ENCODE measurements at regions not wholly inside any gene's neighbourhood (a gene's known extent, or its start where the extent isn't known, plus 50 kb on each side); places are given as distances from the start of the nearest gene placed in this dataset.
"Not testable (repeated sequence)": the region's sequence is repeated elsewhere in the genome, so short reads cannot be mapped to it uniquely, and the experiment has no call there.

DNA sequence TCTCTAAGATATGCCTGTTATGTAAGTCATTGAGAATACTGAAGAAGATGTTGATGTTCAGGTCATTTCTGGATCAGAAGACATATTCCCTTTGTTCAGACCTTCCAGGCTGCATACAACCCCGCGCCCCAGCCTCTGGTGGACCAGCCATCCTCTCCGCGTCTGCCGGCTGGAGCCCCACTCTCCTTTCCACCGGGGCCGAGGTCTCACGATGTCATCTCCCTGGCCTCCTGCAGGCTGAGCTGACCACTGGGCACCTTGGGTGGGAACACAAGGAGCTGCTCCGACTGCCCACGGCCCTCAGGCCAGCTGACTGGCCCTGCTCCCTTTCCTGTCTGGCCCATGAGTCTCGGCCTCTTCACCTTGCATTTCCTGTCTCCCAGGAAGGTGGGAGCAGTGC, 124.6 kb downstream of the SHANK2 start:
- no peak for DNase-seq (ENCODE audit: low read depth in 2 of 2)

DNA sequence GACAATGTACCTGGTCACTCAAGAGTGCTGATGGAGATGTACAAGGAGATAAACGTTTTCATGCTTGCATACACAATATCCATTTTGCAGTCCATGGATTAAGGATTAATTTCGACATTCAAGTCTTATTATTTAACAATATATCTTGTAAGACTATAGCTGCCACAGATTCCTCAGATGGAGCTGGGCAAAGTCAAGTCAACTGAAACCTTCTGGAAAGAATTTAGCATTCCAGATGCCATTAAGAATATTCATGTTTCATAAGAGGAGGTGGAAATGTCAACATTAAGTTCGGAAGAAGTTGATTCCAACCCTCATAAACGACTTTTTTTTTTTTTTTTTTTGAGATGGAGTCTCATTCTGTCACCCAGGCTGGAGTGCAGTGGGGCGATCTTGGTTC, 126.0 kb downstream of the SHANK2 start:
- not testable (repeated sequence) for DNase-seq (ENCODE audit: low read depth in 2 of 2)

DNA sequence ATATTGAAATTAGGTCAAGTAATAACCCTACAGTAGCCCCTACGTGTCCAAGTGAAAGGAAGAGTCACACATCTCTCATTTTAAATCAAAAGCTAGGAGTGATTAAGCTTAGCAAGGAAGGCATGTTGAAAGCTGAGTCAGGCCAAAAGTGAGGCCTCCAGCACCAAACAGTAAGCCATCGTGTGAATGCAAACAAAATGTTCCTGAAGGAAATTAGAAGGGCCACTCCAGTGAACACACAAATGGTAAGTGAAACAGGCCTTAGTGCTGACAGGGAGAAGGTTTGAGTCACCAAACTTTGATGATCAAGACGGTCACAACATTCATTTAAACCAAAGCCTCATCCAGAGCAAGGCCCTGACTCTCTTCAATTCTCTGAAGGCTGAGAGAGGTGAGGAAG, 127.2 kb downstream of the SHANK2 start:
- DNase-seq (ENCODE audit: low read depth in 2 of 2): no peak

DNA sequence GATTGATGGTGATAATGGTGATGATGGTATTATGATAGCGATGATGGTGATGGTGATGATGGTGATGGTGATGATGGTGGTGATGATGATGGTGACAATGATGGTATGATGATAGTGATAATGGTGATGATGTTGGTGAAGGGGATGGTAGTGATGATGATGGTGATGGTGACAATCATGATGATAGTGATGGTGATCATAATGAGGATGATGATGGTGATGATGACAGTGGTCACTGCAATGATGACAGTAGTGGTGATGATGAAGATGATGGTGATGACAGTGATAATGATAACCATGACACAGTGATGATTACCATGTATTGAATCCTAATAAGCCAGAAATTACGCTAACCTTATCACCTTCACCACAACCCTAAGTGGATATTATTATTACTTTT, 128.2 kb downstream of the SHANK2 start:
- DNase-seq (ENCODE audit: low read depth in 2 of 2): no peak

DNA sequence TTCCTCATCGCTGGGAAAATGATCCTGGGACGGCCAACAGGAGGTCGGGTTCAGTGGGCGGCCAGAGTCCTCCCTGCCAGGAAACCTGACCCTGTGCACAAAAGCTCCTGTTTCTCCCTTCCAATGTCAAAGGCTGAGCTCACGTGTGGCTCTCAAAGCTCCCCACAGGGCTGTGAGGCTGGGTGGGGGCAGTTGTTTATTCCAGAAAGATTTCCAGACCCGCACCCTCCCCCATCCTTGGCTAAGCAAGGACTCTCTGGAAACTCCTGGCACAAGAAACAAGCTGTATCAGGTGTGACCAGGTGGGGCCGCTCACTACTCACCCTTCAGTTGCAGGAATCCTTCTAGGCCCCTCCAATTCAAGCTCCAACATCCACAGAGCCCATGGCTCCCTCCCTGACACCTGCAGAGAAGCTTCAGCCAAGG, 131.9 kb downstream of the SHANK2 start:
- DNase-seq (ENCODE audit: low read depth in 2 of 2): no peak

DNA sequence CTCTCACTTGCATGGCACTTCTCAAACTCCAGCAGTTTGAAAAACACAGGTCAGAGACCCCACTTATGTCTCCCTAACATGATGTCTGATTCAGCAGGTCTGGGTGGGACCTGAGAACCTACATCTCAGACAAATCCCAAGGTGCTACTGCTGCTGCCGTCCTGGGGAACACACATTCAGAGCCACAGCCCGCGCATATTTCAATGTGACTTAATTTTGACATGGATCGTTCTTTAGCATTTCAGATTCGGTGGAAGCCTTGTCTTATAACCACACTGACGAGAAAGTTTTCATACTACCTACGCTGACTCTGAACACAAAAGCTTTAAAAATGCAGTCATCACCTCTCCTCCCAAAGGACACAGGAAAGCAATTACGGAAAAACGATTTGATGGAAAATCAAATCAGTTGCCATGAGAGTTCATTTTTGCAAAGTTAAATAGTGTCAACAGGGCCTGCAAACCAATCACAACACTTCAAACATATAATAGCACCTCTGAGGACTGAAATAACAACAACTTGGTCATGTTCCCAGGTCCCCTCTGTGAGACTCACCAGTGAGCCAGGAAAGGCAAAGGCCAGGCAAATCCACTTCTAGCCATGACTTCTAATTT, 132.6 kb downstream of the SHANK2 start:
- no peak for DNase-seq (ENCODE audit: low read depth in 2 of 2)

DNA sequence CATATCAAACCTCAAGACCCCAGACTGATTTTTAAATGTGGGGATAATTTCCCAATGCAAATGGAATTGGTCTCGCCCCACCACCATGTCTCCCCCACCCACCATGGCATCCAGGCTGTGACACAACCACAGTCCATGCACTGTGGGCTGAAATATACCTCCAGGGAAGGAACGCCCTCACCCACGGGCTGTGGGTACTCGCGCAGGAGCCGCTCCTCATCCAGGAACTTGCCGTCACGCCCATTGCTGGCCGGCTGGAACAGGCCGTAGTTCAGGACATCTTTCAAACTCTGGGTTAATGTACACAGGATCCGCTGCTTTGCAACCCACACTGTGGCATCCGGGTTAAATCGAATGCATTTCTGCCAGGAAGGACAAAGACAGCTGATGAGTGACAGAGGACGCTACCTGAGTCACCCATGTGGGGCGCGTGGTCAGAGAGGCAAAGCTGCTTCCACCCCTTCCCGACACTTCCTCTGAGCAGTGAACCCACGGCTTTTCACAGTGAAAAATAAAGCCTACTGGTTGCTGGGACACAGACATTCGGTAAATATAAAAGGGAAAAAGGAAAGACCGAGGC, 133.6 kb downstream of the SHANK2 start:
- DNase-seq (ENCODE audit: low read depth in 2 of 2): no peak

DNA sequence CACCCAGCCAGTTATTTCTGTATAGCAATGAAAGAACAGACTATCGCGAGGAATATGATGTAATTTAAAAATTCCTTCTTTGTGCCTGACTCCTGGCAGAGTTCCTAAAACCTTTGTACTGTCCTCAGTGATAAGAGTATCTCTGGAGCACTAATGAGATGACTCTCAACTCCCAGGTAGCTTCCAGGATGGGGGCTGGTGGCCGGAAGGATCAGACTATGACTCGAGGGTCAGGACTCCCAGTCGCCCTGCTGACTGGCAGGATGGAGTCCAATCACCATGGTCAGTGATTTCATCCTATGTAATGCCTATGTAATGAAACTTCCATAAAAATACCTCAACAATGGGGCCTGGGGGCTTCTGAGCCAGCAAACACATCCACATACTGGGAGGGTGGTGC, 135.1 kb downstream of the SHANK2 start:
- no peak for DNase-seq (ENCODE audit: low read depth in 2 of 2)

DNA sequence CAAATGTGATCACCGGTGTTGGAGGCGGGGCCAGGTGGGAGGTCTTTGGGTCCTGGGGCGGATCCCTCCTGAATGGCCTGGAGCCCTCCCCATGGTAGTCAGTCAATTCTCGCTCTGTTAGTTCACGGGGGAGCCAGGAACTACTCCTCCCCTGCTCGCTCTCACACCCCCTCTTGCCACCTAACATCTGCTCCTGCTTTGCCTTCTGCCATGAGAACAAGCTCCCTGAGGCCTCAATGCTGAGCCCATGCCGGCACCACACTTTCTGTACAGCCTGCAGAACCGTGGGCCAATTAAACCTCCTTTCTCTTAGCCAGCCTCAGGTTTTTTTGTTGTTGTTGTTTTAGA, 135.7 kb downstream of the SHANK2 start:
- DNase-seq (ENCODE audit: low read depth in 2 of 2): no peak

DNA sequence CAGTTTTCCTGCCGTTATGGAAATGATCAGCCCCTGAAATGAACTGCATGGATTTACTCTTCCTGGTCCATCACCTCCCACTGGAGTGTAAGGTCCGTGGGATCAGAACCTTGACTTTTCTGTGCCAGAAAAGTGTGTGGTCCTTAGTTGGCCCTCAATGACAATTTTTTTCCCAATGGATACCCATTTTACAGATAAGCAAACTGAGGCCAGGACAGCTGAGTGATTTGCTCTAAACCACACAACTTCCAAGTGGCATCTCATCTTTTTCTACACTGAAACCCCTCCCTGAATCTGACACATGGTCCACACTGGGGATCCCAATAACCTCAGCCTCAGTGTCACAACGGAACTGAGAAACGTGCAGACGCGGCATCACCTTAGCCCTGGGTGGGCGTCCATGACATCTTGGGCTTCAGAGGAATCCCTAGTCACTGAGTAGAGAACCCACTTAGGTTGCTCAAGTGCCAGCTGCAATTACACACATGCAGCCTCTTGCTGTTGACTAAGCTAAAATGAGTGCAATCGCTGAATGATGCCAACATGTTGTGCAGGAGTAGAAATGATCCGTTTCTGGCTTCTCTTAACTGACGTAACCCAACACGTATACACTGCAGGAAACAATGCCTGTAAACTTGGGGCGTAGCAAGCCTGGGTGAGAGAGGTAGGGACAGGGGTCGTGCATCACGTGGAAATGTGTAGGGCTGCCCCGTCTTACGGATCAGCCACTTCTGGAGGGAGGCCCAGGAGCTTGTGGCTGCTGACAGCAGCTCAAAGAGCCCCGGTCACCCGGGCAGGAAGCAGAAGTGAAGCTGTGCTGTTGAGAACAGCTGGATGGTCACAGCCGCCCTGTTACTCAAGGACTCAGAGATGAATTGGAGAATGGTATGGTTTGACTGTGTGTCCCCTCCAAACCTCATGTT, 136.3 kb downstream of the SHANK2 start:
- DNase-seq (ENCODE audit: low read depth in 2 of 2): no peak

DNA sequence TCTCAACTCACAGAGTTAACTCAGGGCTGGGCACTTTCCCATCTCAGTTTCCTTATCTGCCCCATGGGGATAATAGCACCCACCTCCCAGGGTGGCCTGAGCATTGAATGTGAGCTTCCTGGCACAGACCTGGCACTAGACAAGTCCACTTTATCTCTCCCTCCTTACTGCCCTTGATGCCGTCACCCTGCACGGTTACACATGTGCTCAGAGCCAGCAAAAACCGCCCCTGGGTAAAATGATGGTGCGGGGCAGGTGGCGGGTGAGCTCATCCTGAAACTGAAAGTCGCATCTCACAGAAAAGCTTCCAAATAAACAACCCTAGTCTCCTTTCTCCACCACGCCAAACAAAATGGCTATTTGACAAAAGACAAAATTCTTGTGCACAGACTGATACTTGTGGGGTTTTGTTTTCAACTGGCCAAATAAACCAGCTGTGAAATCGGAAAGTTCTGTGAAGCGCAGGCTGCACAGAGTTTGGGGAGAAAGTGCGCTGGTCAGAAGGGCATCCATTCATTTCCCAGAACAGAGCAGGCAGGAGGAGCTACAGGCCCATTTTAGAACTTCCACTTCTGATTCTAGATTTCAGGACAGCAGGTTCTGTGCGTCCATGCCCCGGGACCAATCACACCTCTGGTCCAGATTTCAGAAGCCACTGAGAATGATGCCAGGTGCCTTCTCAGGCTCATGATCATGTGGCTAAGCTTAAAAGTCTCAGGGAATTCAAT, 138.1 kb downstream of the SHANK2 start:
- no peak for DNase-seq (ENCODE audit: low read depth in 2 of 2)

DNA sequence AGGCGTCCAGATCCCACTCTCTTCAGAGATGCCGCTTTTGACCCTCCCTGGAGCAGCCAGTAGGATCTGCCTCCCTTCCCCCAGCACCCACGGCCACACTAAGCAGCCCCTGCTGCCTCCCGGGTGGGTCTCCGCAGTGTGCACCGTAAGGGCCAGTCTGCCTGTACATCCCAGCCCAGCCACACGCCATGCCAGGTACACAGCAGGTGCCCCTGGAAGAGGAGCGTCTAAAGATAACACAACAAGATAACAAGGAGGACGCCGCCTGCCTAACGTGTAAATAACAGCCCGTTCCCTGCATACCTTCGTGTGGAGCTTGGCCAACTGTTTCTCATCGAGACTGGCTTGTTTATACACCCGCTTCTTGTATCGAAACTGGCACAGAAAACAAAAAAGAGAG, 139.4 kb downstream of the SHANK2 start:
- DNase-seq (ENCODE audit: low read depth in 2 of 2): no peak

DNA sequence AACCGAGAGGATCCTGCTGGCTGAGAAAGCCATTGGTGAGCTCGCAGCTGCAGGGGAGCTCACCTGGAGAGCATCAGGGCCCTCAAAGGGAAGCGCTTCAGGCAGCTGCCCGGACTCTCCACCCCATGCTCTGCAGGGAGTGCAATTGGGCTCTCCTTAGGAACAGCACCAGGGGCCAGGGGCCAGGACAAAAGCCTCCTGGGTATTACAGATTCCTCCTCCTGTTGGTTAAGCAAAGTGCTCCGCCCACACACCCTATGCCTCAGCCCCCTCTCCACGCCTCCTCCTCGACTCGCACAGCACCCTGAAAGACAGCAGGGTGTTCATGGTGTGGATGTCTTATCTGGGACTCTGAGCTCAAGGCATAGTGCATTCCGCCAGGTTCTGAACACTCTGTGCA, 139.9 kb downstream of the SHANK2 start:
- DNase-seq (ENCODE audit: low read depth in 2 of 2): no peak

DNA sequence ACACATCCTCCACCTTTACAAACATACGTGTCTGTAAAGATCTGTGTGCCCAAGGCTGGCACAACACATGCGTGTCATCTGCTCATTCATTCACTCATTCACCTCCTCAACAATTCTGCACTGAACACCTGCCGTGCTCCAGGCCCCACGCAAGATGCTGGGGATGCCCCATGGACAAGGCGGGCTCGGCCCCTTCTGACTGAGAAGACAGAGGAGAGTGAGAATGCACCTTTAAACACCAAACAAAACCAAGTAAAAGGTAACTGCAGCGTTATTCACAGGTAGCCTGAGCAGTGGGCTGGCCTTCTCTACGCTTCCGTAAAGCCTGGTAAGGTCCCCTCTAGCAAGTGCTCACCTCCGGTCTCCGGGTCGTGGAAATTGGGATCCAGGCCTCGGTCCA, 142.8 kb downstream of the SHANK2 start:
- no peak for DNase-seq (ENCODE audit: low read depth in 2 of 2)

DNA sequence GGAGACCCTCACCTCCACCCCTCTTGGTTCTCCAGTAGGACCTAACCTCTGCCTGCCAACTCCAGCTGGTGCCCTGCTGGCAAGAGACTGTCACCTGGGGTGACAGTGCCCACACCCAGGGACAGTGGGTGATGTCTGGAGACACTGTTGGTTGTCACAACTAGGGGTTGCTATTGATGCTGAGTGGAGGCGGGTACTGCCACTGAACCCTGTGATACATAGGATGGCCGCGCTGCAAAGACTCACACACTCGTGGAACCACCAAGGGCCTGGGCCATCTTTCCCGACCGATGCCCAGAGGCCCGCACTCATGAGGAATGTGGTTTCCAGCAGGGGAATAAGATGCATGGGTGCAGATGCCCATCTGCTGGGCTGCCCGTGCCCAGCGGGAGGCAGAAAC, 143.2 kb downstream of the SHANK2 start:
- no peak for DNase-seq (ENCODE audit: low read depth in 2 of 2)

DNA sequence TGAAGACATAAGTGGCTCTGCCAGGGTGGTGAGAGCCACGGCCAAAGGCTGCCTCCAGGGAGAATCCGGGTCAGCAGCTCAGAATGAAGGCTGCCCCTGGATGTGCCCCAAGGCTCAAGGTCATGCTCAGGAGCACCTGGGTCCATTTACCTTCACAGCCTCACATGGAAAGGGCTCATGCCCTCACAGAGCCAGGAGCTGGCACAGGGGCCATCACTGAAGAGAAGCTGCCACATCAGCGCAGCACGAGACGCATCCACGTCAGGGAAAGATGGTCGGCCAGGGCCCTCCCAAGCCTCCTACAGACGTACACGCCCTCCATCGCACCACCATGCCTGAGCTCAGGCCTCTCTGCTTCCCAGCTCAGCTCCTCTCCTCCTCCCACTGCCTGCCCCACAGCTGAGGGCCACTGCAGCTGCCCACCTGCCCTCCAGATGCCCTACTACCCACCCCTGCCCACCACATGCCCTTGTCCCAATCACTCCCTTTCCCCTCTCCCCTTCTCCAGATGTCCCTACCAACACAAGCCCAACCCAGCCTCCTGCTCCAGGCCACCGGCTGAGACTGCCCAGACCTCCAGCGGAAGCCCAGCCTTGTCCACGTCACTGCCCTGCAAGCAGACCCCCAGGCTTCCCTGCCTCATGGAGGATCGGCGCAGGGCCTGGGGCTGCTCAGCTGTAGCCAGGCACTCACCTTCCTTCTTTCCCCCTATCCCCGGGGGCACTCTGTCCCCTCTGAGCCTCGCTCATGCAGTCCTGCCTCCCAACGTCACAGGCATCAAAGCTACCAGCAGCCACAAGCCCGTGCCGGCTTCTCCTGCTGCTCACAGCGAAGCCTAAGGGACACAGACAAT, 144.1 kb downstream of the SHANK2 start:
- DNase-seq (ENCODE audit: low read depth in 2 of 2): no peak

DNA sequence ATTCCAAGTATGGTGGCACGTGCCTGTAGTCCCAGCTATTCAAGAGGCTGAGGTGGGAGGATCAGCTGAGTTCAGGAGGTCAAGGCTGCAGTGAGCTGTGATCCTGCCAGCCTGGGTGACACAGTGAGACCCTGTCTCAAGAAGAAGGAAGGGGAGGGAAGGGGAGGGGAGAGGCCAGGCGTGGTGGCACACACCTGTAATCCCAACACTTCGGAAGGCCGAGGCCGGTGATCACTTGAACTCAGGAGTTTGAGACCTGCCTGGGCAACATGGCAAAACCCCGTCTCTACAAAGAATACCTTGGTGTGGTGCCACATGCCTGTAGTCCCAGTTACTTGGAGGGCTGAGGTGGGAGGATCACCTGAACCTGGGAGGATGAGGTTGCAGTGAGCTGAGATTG, 145.7 kb downstream of the SHANK2 start:
- no peak for DNase-seq (ENCODE audit: low read depth in 2 of 2)

DNA sequence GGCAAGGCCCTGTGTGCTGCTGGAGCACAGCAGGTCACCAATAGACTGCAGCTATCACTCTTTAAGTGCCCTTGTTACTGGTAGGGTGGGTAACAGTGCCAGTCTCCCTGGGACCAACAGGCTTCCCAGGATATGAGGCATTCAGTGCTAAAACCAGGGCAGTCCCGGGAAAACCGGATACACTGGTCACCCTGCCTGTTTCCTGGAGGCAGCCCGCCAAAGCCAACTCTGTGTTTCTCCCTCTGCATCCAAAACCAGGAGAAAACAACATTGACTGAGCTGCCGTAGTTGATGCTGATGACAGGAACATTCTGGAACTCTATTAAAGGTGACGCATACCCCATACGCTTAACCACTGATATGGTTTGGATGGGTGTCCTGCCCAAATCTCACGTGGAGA, 149.1 kb downstream of the SHANK2 start:
- DNase-seq (ENCODE audit: low read depth in 2 of 2): no peak

DNA sequence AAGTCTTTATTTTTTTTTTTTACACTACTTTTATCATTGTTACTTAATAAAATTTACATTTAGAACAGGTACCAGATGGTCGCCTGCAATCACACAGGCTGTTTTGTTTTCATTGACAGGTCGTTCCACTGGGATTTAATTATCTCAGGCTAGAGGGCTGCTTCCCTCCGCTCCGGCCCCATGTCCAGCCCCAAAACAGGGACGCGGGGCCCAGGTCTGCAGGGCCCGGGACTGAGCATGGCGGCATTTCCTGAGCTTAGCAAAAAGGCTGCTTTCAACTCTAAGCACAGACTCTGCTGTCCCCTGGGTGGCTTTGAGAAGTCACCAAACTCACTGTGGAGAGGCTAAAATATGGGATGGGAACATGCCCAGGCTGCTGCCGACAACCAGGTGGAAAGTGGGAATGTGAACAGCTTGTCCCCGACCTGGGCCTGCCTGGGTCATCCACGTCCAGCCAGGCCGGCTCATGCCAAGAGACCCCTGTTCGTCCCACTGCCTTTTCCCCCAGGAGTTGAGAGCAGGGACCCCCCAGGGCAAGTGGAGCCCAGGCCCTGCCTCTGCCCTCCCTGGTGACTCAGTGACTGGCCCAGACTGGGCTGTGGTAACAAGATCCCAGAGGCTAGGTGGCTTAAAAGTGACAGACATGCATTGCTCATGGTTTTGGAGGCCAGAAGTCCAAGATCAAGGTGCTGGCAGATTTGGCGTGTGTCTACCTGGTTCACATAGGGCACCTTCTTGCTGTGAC, 150.0 kb downstream of the SHANK2 start:
- no peak for DNase-seq (ENCODE audit: low read depth in 2 of 2)

DNA sequence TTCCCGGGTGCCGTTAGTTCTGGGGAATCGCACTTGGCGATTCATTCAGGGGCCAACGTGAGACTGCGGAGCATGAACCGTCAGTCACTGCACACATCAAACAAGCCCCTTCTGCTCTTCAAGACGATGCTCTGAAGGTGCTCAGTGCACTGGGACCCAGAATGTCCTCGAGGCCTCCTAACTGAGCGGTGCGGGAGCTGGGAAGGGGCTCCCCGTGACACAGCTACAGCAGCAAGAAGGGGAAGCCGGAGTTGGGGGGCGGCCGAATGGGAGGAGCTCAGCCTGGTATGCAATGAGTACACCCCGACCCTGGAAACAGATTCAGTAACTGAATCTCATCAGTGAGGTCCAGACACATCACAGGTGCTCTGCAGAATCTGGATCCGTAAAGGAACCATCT, 150.8 kb downstream of the SHANK2 start:
- DNase-seq (ENCODE audit: low read depth in 2 of 2): no peak

DNA sequence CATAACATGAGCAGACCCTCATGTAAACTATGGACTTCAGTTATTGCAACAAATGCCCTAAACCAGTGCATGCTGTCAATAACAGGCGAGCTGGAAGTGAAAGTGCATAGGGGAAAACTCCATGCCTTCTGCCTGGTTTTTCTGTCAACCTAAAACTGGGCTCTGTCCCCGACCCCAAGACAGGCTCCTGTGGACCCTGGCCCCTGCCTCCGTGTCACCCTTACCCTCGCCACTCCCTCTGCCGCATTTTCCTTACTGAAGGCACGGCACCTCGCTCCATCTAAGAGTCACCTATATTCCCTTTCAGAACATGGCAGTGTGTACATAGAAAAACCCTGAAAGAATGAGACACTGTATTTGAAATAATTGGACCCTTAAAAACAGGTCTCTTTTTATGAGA, 151.3 kb downstream of the SHANK2 start:
- DNase-seq (ENCODE audit: low read depth in 2 of 2): no peak

Data from stimulated activated CD8-positive, alpha-beta memory T cell treated with anti-CD3 and anti-CD28 coated beads, Interleukin-15, amount 100 ng/mL, for 48 hours (primary cell).